Uterus (tissue), 2 donors: ENCODE measurements at regions not wholly inside any gene's neighbourhood (a gene's known extent, or its start where the extent isn't known, plus 50 kb on each side); places are given as distances from the start of the nearest gene placed in this dataset.
"Not testable (repeated sequence)": the region's sequence is repeated elsewhere in the genome, so short reads cannot be mapped to it uniquely, and the experiment has no call there.

ENCODE experiments used
- POLR2A ChIP-seq, 2 donors: fragments of 450-650 bp; IDR thresholded peaks; one replicate each; pipeline ENCODE4 v1.6.1; 2016; ENCODE audit warnings: antibody characterized with exemption in 2 of 2, mild to moderate bottlenecking in 1 of 2, moderate library complexity in 1 of 2
- TF ChIP-seq, protein P1 (sequence below), 4 experiments: fragments of 200-600 bp in 2 of 4; fragments of 450-650 bp in 2 of 4; sonication (generic) in 2 of 4; IDR thresholded peaks; one replicate each; pipeline ENCODE4 v1.5.1; 2016 to 2019; ENCODE audit warnings: antibody characterized with exemption in 4 of 4, mild to moderate bottlenecking in 2 of 4, moderate library complexity in 1 of 4

DNA sequence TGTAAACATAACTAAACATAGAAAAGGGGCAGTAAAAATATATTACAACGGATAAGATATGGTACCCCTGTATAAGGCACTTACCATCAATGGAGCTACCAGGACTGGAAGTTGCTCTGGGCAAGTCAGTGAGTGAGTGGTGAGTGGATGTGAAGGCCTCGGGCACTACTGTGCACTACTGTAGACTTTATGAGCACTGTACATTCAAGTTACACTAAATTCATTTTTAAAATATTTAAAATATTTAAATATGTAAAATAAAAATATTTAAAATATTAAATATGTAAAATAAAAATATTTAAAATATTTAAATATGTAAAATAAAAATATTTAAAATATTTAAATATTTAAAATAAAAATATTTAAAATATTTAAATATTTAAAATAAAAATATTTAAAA lies 73.6 kb downstream of the KLF15 start:
- TF ChIP-seq, protein P1, sequence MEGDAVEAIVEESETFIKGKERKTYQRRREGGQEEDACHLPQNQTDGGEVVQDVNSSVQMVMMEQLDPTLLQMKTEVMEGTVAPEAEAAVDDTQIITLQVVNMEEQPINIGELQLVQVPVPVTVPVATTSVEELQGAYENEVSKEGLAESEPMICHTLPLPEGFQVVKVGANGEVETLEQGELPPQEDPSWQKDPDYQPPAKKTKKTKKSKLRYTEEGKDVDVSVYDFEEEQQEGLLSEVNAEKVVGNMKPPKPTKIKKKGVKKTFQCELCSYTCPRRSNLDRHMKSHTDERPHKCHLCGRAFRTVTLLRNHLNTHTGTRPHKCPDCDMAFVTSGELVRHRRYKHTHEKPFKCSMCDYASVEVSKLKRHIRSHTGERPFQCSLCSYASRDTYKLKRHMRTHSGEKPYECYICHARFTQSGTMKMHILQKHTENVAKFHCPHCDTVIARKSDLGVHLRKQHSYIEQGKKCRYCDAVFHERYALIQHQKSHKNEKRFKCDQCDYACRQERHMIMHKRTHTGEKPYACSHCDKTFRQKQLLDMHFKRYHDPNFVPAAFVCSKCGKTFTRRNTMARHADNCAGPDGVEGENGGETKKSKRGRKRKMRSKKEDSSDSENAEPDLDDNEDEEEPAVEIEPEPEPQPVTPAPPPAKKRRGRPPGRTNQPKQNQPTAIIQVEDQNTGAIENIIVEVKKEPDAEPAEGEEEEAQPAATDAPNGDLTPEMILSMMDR (IDR thresholded peaks at IDR 0.05) = not testable (repeated sequence)
- TF ChIP-seq POLR2A (IDR thresholded peaks at IDR 0.05) = not testable (repeated sequence)
